GM18867 (cell line): ENCODE measurements at regions not wholly inside any gene's neighbourhood (a gene's known extent, or its start where the extent isn't known, plus 50 kb on each side); places are given as distances from the start of the nearest gene placed in this dataset.

Experiments used
- ATAC-seq: cut with Tn5 transposase; IDR thresholded peaks from one replicate; pipeline ENCODE4 v1.9.1; 2021; ENCODE audit warnings: mild to moderate bottlenecking, moderate library complexity; ENCODE audit not compliant: unreplicated experiment

- no peak for ATAC-seq
Observed at GRCh38 chr22:49366437-49366836, 461.2 kb downstream of the BRD1 start.

DNA sequence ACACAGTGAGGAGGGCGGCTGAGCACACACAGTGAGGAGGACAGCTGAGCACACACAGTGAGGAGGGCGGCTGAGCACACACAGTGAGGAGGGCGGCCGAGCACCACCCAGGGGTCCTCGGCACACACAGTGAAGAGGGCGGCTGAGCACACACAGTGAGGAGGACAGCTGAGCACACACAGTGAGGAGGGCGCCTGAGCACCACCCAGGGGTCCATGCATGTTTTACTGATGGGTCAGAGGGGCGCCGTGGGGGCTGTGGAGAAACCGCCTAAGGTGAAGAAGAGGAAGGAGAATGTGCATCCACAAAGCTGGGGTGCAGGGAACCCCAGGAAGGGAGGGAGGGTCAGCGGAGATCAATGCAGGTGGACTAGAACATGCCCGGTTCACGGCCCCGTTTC is 461.8 kb downstream of the BRD1 start:
- ATAC-seq = no peak

DNA sequence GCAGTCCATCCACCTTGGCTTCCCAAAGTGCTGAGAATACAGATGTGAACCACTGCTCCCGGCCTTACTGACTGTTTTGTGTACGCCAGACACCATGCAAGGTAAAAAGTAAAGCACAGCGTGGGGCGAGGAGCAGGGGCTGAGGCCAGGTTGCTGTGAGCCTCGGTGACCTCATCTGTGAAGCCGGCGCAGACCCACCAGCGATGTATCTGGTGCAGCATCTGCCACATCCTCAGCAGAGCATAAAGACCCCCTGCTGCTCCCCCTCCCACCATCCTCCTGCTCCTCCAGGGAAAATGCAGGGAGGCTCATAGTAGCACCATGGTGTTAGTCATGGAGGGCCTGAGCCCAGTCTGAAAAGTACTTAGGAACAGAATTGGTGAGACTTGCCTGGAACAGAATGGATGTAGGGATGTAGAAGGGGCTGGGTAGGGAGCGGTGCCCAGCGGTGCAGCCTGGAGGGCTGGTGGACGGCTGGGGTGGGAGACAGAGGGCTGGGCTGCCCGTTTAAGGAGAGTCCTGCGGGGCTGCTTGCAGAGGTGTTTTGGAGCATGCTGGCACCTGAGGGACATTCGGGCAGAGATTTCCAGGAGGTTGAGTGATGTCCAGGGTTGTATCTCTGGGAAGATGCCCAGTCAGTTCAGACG is 462.4 kb downstream of the BRD1 start:
- no peak for ATAC-seq

DNA sequence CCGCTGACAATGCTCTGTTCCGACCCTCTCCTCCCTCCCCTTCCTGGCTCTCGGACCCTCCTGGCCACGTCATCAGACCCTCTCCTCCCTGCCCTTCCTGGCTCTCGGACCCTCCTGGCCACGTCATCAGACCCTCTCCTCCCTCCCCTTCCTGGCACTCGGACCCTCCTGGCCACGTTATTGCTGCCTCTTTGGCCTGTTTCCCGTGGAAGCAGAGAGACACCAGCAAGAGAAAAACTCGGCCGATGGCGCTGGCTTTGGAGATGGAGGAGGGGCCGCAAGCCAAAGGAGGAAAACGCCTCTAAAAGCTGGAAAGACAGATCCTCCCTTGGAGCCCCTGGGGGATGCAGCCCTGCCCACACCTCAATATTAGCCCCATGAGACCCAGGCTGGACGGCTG is 463.3 kb downstream of the BRD1 start:
- ATAC-seq = no peak

GRCh38 chr22:49363526-49364230 is 464.0 kb downstream of the BRD1 start:
- no peak for ATAC-seq

- ATAC-seq = no peak
Observed at GRCh38 chr22:49362211-49362839, 465.3 kb downstream of the BRD1 start.

- ATAC-seq = no peak
Observed at GRCh38 chr22:49361164-49361563, 466.5 kb downstream of the BRD1 start.

DNA sequence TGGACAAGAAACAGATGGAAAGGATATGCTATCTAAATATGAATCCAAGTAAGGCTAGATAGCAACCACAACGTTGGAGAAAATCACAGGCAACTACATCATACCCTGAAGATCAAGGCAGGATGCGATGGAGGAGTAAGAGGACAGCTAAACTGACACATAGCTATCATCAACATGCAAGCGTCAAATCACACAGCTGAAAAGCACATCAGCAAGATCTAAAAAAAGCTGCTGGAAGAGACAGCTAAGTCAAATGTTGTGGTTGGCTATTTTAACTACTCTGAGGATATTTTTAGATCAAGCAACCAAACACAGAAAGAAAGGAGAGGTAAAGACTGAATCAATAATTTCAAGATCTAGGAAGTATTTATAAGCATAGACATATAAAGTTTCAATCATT is 466.9 kb downstream of the BRD1 start:
- ATAC-seq = no peak

GRCh38 chr22:49359076-49359475 is 468.6 kb downstream of the BRD1 start:
- ATAC-seq = no peak

- ATAC-seq = no peak
Observed at GRCh38 chr22:49357661-49358440, 469.8 kb downstream of the BRD1 start.

- no peak for ATAC-seq
Observed at GRCh38 chr22:49356428-49356827, 471.2 kb downstream of the BRD1 start.

- no peak for ATAC-seq
Observed at GRCh38 chr22:49355211-49355920, 472.3 kb downstream of the BRD1 start.

- ATAC-seq = no peak
Observed at GRCh38 chr22:49354516-49355210, 473.0 kb downstream of the BRD1 start.

DNA sequence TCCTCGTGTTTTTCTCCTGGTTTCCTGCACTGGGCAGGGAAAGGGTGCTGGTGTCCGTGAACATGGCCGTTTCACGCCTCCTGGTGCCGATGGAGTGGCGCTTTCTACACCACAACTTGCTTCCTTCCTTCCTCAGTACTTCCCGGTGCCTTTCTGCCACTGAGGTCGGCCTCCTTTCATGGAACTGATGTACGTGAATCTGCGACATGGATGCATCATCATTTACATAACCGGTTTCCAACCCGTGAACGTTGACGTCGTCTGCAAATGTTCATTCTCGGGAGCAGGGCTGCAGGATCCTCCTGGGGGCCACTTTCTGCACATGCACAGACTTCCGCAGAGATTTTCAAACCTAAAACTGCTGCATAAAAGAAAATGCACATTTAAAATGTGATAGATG is 474.4 kb downstream of the BRD1 start:
- ATAC-seq = no peak

- no peak for ATAC-seq
Observed at GRCh38 chr22:49352361-49353169, 475.1 kb downstream of the BRD1 start.

DNA sequence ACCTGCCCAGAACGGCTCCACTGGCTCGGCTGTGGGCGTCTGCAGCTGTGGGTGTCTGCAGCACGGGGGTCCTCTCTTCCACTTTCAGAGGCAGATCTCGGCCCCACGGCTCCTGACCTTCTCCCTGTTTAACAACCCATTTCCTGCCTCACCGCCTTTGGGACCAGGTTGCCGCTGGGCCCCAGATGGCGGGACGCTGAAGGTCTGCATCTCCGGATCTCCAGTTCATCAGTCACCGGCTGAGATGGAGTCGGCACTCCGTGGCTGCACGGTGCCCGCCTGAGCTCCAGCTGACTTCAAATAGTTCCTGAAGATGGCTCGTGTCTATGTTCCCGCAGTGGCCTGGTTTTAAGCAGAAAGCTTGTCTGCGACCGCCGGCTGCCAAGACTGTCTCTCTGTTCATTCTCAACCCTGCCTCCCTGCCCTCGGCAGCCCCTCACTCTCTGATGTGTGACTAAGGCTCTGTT is 475.9 kb downstream of the BRD1 start:
- no peak for ATAC-seq

DNA sequence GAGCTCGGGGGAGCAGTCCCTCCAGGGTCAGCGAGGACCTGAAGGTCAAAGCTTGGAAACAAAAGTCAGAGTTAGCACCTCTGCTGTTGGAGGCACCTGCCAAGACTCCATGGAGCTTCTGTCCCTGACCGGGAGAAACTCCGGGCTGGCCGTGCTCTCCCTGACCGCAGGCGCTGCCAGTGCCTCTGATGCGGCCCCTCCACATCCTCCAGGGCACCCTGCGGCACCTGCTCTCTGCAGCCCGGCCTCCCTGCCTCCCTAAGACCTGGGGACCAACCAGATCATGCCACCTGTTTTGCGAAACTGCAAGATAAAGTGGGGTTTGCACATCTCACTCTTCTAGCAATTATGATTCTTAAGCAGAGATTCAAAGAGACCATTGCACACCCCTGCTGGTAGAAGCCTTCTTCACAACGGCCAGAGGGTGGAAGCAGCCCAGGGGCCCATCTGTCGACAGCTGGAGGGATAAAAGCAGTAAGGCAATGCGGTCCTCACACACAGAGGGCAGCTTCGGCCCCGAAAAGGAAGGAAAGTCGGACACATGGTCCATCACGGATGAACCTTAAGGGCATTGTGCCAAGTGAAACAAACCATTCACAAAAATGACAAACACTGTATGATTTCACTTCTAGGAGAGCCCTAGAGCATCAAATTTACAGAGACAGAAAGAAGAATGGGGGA is 477.1 kb downstream of the BRD1 start:
- no peak for ATAC-seq

DNA sequence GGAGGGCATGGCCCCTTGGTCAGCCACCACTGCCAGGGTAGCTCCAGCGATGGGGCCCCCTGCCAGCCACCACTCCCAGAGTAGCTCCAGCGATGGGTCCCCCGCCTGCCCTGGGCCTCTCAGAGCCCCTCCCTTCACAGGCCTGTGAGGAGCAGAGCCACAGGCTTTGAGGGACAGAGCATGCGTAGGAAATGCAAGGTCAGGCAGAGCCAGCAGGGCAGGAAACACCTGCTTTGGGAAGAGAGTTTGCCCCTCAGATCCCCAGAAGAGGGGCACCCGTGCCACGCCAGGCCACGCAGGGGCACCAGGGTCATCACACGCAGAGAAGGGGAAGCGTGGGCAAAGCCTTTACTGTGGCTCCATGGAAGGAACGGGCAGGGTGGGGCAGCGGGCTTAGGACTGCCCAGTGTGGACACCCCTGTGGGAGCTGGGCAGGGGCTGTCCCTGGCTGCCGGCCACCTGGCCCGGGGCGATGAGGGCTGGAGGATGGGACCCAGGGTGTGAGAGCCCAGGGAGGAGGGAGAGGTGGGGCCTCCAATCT is 477.8 kb downstream of the BRD1 start:
- ATAC-seq = no peak
